COR-L47 (cell line): ENCODE measurements at regions not wholly inside any gene's neighbourhood (a gene's known extent, or its start where the extent isn't known, plus 50 kb on each side); places are given as distances from the start of the nearest gene placed in this dataset.
"Not testable (repeated sequence)": the region's sequence is repeated elsewhere in the genome, so short reads cannot be mapped to it uniquely, and the experiment has no call there.

Experiments used
- DNase-seq: peaks from one replicate; lab custom pipeline; 2025; lab: John Stamatoyannopoulos, UW

DNA sequence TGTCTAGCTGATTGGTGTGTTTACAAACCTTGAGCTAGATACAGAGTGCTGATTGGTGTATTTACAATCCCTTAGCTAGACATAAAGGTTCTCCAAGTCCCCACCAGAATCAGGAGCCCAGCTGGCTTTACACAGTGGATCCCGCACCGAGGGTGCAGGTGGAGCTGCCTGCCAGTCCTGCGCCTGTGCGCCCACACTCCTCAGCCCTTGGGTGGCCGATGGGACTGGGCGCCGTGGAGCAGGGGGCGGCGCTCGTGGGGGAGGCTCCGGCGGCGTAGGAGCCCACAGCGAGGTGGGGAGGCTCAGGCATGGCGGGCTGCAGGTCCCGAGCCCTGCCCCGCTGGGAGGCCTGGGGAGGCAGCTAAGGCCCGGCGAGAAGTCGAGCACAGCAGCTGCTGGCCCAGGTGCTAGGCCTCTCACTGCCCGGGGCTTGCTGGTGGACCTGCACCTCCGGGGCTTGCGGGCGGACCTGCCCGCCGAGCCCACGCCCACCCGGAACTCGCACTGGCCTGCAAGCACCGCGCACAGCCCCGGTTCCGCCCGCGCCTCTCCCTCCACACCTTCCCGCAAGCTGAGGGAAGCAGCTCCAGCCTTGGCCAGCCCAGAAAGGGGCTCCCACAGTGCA lies 51.0 kb upstream of the CDYL start:
- not testable (repeated sequence) for DNase-seq

DNA sequence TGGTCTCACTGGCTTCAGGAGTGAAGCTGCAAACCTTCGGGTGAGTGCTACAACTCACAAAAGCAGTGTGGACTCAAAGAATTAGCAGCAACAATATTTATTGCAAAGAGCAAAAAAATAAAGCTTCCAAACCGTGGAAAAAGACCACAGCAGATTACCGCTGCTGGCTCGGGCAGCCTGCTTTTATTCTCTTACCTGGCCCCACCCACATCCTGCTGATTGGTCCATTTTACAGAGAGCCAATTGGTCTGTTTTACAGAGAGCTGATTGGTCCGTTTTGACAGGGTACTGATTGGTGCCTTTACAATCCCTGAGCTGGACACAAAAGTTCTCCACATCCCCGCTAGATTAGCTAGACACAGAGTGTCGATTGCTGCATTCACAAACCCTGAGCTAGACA lies 51.5 kb upstream of the CDYL start:
- not testable (repeated sequence) for DNase-seq

DNA sequence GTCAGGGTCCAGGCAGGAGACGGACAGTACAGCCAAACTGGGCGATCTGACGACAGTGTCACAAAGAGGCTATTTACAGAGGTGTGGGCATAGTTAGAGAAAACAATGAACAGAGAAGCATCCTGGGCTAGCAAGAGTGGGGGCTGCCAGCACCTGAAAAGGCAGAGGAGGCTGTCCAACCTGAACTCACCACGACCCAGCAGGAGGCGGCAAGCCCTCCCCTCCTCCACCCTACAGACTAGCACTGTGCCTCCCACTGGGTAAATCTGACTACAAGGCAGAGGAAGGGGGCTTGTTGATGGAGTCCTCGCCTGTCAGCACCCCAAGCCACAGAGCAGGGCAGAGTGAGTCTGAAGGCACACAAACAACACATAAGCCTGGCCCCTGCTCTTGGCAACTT lies 52.8 kb upstream of the CDYL start:
- DNase-seq, result no peak

DNA sequence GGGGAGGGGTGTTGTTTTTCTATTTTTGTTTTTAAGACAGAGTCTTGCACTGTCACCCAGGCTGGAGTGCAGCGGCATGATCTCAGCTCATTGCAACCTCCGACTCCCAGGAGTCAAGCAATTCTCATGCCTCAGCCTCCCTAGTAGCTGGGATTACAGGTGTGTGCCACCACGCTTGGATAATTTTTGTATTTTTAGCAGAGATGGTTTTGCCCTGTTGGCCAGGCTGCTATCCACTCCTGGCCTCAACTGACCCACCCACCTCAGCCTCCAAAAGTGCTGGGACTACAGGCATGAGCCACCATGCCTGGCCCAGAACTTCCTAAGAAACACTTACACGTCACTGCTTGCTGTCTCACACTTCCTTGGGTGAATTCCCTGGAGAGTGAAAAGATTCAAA lies 54.8 kb upstream of the CDYL start:
- not testable (repeated sequence) for DNase-seq

DNA sequence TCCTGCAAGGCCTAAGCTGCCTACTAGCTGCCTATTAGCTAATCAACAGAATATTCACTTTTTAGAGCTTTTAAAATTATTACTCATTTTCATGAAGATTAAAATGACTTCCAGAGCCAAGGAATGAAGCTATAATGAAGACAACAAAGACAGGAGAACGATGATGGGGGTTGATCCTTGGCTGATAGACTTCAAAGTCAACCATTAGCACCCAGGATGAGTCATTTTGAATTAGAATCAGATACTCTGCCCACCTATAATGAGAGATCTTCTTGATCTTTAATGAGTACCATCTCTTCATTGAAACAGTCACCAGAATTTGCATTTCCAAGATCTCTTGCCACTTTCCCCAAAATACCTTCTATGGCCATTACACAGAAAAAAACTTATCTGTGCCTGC lies 56.7 kb upstream of the CDYL start:
- DNase-seq, result no peak

DNA sequence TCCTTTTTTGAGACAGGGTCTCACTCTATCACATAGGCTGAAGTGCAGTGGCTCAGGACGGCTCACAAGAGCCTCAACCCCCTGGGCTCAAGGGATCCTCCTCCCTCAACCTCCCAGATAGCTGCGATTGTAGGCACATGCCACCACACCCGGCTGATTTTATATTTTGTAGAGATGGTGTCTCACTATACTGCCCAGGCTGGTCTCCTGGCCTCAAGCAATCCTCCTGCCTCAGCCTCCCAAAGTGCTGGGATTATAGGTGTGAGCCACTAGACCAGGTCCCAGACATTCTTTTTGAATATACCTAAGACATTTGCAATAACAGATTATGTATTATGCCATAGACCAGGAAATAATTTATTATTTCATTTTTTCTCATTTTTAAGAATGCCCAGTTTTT lies 58.3 kb upstream of the CDYL start:
- DNase-seq, result no peak

DNA sequence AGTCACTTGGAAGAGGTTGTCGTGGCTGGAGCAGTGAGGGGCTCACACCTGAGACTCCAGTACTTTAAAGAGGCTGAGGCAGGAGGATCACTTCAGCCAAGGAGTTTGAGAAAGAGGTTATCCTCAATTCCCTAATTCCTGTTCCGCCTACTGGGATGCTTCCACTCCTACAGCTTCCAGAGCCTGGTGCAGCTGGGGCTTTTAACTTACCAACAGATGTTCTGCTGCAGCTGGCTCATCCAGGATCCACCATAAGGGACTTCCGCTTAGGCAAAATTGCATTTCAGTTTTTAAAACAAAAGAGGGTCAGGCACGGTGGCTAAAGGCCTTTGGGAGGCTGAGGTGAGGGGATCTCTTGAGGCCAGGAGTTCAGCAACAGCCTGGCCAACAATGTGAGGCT lies 59.1 kb upstream of the CDYL start:
- DNase-seq, result no peak

DNA sequence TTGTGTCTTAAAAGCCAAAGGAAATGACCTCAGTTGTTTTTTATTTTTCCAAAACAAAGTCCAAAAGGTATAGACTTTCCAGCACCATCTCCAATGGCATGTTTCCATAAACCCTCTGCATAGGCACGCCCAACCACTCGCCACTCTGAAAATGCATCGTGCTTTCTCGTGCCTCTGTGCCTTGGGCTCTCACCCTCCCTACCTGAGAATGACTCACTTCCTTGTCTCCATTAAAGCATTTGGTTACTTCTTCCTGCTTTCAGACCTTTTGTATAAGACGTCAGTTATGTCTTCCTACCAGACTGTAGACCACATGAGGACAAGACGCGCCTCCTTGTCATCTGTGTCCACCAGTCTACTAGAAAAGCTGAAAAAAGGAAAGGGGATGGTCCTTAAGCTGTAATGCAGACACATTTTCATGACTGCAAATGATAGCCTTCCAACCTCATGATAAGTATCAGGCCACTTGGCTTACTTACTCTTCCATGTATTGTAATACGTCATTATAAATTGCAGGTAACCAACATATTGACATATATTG lies 61.2 kb upstream of the CDYL start:
- no peak for DNase-seq

DNA sequence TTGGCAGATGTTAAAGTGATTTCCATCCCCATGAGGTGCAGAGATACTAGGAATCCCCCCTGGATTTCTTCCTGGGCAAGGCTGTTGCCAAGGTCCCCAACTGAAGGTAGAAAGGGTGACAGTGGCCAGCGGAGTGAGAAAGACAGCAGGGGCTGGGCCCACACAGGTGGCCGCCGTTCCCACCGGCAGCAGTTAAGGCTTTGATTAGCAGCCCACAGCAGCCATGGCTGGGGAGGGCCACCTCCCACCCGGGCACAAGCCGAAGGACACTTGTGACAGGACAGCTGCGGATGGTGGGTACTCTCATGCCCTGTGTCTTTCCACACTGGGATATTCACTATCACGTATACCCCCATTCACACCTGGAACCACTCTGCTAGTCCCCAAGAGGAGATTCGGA lies 63.9 kb upstream of the CDYL start:
- no peak for DNase-seq

DNA sequence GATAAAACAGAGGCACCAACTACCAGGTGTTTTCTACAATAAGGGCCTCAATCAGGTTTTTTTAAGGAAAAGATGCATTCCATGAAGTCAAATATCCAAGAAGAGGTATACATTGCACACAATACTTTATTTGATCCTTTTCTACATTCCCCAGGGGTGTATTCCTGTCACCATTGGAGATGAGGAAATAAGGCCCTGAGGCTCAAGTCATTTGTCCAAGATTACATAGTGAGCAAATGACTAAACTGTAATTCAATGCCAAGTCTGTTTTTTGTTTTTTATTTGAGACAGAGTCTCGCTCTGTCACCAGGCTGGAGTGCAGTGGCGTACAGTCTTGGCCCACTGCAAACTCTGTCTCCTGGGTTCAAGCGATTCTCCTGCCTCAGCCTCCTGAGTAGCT lies 69.2 kb upstream of the CDYL start:
- no peak for DNase-seq

DNA sequence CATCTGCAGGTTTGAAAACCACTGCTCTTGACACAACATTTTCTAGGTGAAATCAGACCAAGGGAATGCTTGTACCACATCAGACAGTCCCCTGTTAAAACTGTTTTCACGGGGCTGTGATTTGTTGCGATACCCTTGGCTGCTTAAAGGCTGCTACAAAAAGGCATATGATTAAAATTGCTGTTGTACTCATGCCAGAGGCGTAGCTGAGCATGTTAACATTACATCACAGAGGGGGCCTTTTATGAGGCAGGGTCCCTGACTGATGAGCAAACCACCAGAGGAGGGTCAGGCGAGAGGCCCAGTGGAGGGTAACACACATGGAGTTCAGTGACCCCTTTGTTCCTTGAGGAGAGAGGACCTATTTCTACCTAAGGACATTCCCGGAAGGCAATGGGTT lies 70.4 kb upstream of the CDYL start:
- DNase-seq, result no peak

DNA sequence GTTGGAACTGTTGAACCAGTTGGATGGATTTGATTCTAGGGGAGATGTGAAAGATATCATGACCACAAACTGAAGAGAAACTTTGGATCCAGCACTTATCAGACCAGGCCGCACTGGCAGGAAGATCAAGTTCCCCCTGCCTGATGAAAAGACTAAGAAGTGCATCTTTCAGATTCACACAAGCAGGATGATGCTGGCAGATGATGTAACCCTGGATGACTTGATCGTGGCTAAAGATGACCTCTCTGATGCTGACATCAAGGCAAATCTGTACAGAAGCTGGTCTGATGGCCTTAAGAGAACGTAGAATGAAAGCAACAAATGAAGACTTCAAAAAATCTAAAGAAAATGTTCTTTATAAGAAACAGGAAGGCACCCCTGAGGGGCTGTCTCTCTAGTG lies 72.8 kb upstream of the CDYL start:
- DNase-seq, result no peak

DNA sequence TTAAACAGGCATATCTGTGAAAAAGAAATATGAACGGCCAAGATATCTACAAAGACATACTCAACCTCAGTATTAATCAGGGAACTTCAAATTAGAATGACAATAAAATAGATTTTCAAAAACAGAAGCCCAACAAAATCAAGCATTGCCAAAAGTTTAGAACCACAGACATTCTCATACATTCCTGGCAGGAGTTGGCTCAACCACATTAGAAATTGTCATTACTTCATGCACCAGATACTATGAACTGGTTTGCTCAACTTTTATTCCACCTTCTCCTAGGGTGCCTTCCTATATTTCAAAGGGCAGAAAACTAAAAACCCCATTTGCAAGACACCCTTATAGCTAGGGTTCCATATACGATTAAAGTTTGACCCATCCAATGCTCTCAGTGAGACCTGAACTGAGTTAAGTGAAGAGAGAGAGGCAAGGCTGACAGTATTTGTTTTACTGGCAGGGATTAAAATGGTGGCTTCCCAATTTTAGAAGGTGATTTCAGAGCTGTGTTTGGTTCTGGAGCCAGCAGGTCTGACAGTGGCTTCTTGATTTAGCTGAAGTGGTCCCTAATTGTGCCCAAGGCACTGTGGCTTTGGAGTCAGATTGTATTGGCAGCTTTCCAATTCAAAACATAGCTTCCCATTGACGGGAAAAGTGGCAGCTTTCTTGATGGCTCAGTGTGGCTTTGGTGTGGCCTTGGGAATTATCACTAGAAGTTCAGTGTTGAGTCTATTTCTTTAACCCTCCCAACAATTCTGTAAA lies 77.1 kb upstream of the CDYL start:
- DNase-seq, result peak; percentile 49

DNA sequence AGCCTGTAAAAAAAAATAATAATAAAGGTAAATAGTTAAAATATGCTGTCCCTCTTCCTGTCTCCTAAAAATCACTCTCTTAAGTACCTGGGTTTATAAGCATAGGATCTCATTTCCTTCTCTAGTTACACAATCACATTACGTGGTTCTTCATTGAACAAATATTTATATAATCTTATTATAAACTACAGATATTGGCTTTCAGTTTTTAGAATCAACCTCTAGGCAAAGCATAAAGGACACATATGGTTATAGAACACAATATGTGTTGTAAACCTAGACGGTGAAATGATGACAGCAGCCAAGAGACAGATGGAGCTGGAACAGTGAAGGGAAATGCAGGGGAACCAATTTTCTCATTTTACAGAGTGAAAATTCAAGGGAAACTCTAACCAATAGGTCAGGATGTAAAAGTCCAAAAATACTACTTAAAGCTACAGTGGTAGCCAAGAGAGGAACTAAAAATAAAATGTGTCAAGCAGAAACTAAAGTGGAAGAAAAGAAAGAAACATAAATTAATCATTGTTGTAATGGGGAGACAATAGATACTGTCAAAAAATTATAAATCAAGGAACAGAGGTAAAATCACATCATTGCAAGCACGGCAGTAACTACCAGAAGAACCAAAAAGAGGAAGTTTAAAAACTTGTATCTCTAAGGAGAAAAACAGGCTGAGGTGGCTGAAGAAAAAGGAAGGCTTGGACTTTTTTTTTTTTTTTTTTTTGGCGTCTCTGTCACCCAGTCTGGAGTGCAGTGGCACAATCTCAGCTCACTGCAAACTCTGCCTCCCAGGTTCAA lies 82.8 kb upstream of the CDYL start:
- no peak for DNase-seq

DNA sequence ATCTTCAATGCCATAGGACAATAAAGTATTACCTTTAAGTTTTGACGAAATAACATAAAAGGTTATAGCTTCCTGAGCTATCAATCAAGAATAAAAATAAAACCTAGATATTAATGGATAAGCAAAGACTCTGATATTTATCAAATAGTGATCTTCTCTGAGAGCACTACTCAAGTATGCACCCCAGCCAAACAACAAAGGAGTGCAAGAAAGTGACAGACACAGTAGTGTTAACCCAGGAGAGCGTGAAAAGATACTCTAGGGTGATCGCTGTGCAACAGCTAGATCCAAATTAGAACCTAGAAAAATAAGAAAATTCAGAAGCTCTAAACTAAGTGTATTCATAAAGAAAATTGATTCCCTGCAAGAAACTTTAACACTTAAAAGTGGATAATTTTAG lies 83.5 kb upstream of the CDYL start:
- DNase-seq, result no peak

DNA sequence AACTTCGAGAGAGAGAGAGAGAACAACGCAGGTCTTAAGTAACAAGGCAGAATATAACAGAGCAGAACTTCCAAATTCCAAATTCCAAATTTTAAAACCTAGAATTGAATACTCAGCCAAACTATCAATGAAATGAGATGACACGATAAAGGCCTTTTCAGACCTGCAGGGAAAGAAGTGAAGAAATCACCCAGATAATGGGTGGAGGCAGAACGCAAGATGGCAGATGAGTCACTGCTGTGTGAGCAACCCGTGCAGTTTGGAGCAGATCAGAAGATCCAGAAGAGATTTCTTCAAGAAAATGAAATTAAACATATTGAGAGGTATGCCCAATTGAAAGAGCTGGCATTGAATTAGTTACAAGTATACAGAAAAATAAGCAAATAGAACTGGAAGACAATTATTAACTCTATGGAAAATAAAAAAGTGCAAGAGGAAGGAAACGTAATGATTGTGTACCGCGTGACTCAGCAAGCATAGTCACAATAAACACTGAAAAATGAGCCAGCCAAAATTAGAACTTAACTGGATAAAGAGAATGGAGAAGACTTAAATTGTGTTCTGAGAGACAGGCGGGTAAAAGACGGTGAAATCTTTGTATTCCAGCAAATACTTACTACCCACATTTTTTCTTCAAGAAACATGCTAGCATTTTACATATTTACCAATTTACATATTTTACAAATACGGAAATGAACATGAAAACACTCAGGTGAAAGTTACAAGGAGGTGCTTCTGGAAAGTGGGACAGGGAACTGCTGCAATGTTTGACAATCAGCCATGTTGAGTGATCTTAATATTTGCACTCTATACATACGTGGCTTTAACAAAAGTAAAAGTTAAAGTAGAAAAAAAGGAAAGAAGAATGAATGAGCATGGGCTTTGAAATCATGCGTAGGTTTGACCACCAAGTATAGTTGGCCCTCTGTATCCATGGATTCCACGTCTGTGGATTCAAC lies 87.9 kb upstream of the CDYL start:
- no peak for DNase-seq

DNA sequence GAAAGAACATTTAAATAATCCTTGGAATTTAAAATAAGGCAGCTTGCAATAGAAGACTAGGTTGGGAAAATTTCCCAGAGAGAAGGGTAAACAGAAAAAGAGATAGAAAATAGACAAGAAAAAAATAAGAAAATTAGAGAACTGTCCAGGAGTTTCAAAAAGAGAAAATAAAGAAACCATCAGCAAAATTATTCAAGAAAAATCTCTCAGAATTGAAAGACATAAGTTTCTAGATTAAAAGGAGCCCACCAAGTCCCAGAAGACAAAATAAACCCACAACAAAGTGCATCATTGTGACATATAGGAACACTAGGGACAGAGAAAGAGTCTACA lies 88.6 kb upstream of the CDYL start:
- DNase-seq, result no peak

DNA sequence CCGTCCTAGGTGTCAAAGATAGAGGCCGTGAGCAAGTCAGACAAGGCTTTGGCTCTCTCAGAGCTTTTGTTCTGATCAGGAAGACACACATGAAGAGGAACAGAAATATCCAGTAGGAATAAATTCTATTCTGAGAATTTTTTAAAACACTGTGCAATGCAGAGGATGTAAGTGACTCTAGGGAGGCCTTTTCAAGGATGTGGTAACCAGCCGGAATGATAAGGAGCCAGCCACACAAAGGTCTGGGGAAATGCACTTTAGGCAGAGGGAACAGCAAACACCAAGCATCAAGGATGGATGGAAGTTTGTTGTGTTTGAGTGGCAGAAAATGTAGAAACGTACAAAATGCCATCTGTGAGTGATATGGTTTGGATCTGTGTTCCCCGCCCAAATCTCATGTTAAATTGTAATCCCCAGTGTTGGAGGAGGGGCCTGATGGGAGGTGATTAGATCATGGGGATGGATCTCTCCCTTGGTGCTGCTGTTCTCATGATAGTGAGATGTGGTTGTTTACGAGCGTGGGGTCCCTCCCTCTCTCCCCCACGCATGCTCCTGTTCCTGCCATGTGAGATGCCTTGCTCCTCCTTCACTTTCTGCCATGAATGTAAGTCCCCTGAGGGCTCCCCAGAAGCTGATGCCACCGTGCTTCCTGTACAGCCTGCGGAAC lies 93.6 kb upstream of the CDYL start:
- no peak for DNase-seq

DNA sequence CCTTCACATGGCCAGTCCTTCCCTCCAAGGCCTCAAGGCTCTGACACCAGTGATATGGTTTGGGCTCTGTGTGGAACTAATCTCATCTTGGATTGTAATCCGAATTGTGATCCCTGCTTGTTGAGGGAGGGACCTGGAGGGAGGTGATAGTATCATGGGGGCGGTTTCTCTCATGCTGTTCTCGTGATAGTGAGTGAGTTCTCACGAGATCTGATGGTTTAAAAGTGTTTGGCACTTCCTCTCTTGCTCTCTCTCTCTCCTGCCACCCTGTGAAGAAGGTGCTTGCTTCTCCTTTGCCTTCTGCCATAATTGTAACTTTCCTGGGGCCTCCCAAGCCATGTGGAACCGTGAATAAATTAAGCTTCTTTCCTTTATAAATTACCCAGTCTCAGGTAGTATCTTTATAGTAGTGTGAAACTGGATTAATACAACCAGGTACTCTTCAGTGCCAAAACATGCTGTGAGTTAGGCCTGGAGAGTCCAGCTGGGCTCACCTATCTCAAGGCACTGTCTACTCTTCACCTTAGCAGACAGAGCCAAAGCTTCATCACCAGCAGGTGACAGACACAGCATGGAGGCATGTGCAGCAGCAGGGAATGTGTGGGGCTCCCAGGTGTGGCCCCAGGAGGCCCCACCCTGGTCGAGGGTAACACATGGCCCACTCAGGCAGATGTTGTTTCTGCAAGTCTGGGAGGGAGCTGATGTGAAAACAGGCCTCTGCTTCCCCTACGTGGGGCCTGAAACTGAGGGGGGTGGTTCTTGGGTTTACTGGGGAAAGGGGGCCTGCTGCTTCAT lies 97.5 kb upstream of the CDYL start:
- DNase-seq, result no peak

DNA sequence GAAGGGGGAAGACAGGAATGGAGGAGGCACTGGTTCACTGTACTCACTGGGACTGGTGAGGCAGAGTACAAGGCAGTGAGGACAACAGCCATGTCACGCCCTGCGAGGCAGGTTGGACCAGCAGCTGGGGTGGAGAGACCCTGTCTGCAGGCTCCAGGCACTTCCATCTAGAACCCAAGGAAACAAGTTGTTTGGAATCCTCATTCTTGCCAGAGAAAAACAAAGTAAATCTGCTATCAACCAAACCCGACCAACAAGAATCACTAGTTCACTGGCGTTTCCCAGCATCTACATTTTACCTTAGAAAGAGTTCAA lies 98.5 kb upstream of the CDYL start:
- no peak for DNase-seq
